Prostate gland (tissue), 2 donors: ENCODE measurements at regions not wholly inside any gene's neighbourhood (a gene's known extent, or its start where the extent isn't known, plus 50 kb on each side); places are given as distances from the start of the nearest gene placed in this dataset.

ENCODE experiments used
- CTCF ChIP-seq, 4 experiments: fragments of 200-600 bp in 2 of 4; fragments of 450-650 bp in 2 of 4; sonication (generic) in 2 of 4; IDR thresholded peaks; 1 replicate in 3 of 4; 2 replicates in 1 of 4; pipeline ENCODE4 v1.5.1; 2016 to 2019; ENCODE audit warnings: antibody characterized with exemption in 4 of 4, mild to moderate bottlenecking in 2 of 4, moderate library complexity in 2 of 4
- POLR2AphosphoS5 ChIP-seq: sonication (generic); formaldehyde crosslinking; IDR thresholded peaks from one replicate; pipeline ENCODE4 v1.6.1; 2017; ENCODE audit warnings: antibody characterized with exemption

- TF ChIP-seq CTCF (IDR thresholded peaks at IDR 0.05) (no peak), POLR2AphosphoS5 (no peak)
These were observed 348.1 kb upstream of the MAP3K7 start for GRCh38 chr6:90934966-90935365.
